Hepatocyte (in vitro differentiated cells): ENCODE measurements at regions not wholly inside any gene's neighbourhood (a gene's known extent, or its start where the extent isn't known, plus 50 kb on each side); places are given as distances from the start of the nearest gene placed in this dataset.

Experiments
- EZH2 ChIP-seq: fragments of 200-600 bp; sonication (generic); IDR thresholded peaks from 2 replicates; pipeline ENCODE4 v1.6.1; 2016; ENCODE audit warnings: antibody characterized with exemption, mild to moderate bottlenecking, borderline replicate concordance
- TF ChIP-seq, protein P1 (sequence below): fragments of 200-600 bp; sonication (generic); IDR thresholded peaks from 2 replicates; pipeline ENCODE4 v1.5.1; 2016; ENCODE audit warnings: antibody characterized with exemption, mild to moderate bottlenecking; ENCODE audit not compliant: poor library complexity

DNA sequence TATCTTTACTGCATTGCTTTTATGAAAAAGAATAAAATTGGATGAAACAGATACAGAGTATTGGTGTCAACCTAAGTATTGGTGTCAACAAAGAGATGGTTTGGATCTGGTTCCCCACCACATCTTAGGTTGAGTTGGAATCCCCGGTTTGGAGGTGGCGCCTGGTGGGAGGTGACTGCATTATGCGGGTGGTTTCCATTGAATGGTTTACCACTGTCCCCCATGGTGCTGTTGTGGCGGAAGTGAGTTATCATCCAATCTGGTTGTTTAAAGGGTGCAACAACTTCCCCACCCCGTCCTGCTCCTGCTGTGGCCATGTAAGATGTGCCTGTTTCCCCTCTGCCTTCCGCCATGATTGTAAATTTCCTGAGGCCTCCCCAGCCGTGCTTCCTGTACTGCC is 52.8 kb upstream of the CD99 start:
- TF ChIP-seq, protein P1, sequence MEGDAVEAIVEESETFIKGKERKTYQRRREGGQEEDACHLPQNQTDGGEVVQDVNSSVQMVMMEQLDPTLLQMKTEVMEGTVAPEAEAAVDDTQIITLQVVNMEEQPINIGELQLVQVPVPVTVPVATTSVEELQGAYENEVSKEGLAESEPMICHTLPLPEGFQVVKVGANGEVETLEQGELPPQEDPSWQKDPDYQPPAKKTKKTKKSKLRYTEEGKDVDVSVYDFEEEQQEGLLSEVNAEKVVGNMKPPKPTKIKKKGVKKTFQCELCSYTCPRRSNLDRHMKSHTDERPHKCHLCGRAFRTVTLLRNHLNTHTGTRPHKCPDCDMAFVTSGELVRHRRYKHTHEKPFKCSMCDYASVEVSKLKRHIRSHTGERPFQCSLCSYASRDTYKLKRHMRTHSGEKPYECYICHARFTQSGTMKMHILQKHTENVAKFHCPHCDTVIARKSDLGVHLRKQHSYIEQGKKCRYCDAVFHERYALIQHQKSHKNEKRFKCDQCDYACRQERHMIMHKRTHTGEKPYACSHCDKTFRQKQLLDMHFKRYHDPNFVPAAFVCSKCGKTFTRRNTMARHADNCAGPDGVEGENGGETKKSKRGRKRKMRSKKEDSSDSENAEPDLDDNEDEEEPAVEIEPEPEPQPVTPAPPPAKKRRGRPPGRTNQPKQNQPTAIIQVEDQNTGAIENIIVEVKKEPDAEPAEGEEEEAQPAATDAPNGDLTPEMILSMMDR: no peak
- TF ChIP-seq EZH2: no peak
